Endothelial cell (in vitro differentiated cells): ENCODE measurements at regions not wholly inside any gene's neighbourhood (a gene's known extent, or its start where the extent isn't known, plus 50 kb on each side); places are given as distances from the start of the nearest gene placed in this dataset.

Experiments
- DNase-seq: peaks from one replicate; pipeline ENCODE4 v3.0.0; 2021; ENCODE audit warnings: low spot score
- H3K27ac Mint-ChIP-seq: one replicate; pipeline ENCODE4 v1.8.0; 2021; ENCODE audit warnings: mixed read lengths, inconsistent platforms; ENCODE audit not compliant: unreplicated experiment
- H3K27me3 Mint-ChIP-seq: one replicate; pipeline ENCODE4 v1.8.0; 2021; ENCODE audit warnings: mild to moderate bottlenecking, moderate library complexity, mixed read lengths, inconsistent platforms; ENCODE audit not compliant: unreplicated experiment
- H3K36me3 Mint-ChIP-seq: one replicate; pipeline ENCODE4 v1.8.0; 2021; ENCODE audit warnings: mild to moderate bottlenecking, low read depth, mixed read lengths, inconsistent platforms; ENCODE audit not compliant: unreplicated experiment
- H3K4me1 Mint-ChIP-seq: one replicate; pipeline ENCODE4 v1.8.0; 2021; ENCODE audit warnings: mild to moderate bottlenecking, mixed read lengths, inconsistent platforms; ENCODE audit not compliant: unreplicated experiment
- H3K4me3 Mint-ChIP-seq: one replicate; pipeline ENCODE4 v1.8.0; 2021; ENCODE audit warnings: mild to moderate bottlenecking, mixed read lengths, inconsistent platforms; ENCODE audit not compliant: unreplicated experiment
- H3K9me3 Mint-ChIP-seq: one replicate; pipeline ENCODE4 v1.8.0; 2021; ENCODE audit warnings: mixed read lengths, inconsistent platforms; ENCODE audit not compliant: unreplicated experiment
- CTCF ChIP-seq: fragments of 200-600 bp; sonication (generic); IDR thresholded peaks from one replicate; pipeline ENCODE4 v1.5.0; 2021; ENCODE audit warnings: antibody characterized with exemption; ENCODE audit not compliant: unreplicated experiment

GRCh38 chr12:105481392-105482300 lies 151.2 kb downstream of the C12orf75 start:
- H3K27ac Mint-ChIP-seq, result no peak overlapping the region
- no peaks in the 10 kb centered on the region for H3K9me3 Mint-ChIP-seq
- no peaks in the 10 kb centered on the region for H3K27me3 Mint-ChIP-seq
- H3K36me3 Mint-ChIP-seq, result peaks cover 4% of the 10 kb centered on the region
- no peak overlapping the region for H3K4me3 Mint-ChIP-seq
- TF ChIP-seq CTCF, result no peak
- no peak for DNase-seq
- H3K4me1 Mint-ChIP-seq, result peaks cover 32% of the 10 kb centered on the region

GRCh38 chr12:105482951-105483350 lies 152.5 kb downstream of the C12orf75 start:
- TF ChIP-seq CTCF, result no peak
- peaks cover 35% of the 10 kb centered on the region for H3K4me1 Mint-ChIP-seq
- peaks cover 4% of the 10 kb centered on the region for H3K36me3 Mint-ChIP-seq
- no peaks in the 10 kb centered on the region for H3K9me3 Mint-ChIP-seq
- H3K27me3 Mint-ChIP-seq, result no peaks in the 10 kb centered on the region
- no peak overlapping the region for H3K4me3 Mint-ChIP-seq
- H3K27ac Mint-ChIP-seq, result no peak overlapping the region
- no peak for DNase-seq

GRCh38 chr12:105483691-105484090 lies 153.2 kb downstream of the C12orf75 start:
- Mint-ChIP-seq H3K4me3 (peak overlapping the region; percentile 24), H3K27me3 (no peaks in the 10 kb centered on the region), H3K36me3 (peaks cover 4% of the 10 kb centered on the region), H3K4me1 (peaks cover 38% of the 10 kb centered on the region), H3K27ac (peak overlapping the region; percentile 86), H3K9me3 (no peaks in the 10 kb centered on the region)
- DNase-seq, result no peak
- TF ChIP-seq CTCF, result no peak

GRCh38 chr12:105485321-105485910 lies 154.9 kb downstream of the C12orf75 start:
- Mint-ChIP-seq H3K4me1 (peaks cover 38% of the 10 kb centered on the region), H3K4me3 (no peak overlapping the region), H3K27me3 (no peaks in the 10 kb centered on the region), H3K27ac (peak overlapping the region; percentile 88), H3K9me3 (no peaks in the 10 kb centered on the region), H3K36me3 (peaks cover 4% of the 10 kb centered on the region)
- DNase-seq, result peak; percentile 34
- no peak for TF ChIP-seq CTCF

- Mint-ChIP-seq H3K27ac (peak overlapping the region; percentile 88), H3K27me3 (no peaks in the 10 kb centered on the region), H3K4me1 (peaks cover 38% of the 10 kb centered on the region), H3K36me3 (peaks cover 4% of the 10 kb centered on the region), H3K4me3 (no peak overlapping the region), H3K9me3 (no peaks in the 10 kb centered on the region)
- no peak for TF ChIP-seq CTCF
- DNase-seq, result no peak
Observed at GRCh38 chr12:105485921-105486320, 155.4 kb downstream of the C12orf75 start.
